Mesothelial cell of epicardium (in vitro differentiated cells): ENCODE measurements at regions not wholly inside any gene's neighbourhood (a gene's known extent, or its start where the extent isn't known, plus 50 kb on each side); places are given as distances from the start of the nearest gene placed in this dataset.

Experiments used
- DNase-seq, 2 experiments: peaks; one replicate each; pipeline ENCODE4 v3.0.0; 2021; ENCODE audit warnings: low spot score in 2 of 2; ENCODE audit not compliant: unreplicated experiment in 2 of 2
- H3K27ac Mint-ChIP-seq: 2 replicates; pipeline ENCODE4 v1.8.0; 2021; ENCODE audit warnings: mixed read lengths
- H3K27me3 Mint-ChIP-seq: 2 replicates; pipeline ENCODE4 v1.8.0; 2021; ENCODE audit warnings: low read depth, mixed read lengths
- H3K36me3 Mint-ChIP-seq: 2 replicates; pipeline ENCODE4 v1.8.0; 2021; ENCODE audit warnings: mixed read lengths
- H3K4me1 Mint-ChIP-seq: 2 replicates; pipeline ENCODE4 v1.8.0; 2021; ENCODE audit warnings: mixed read lengths
- H3K4me3 Mint-ChIP-seq: 2 replicates; pipeline ENCODE4 v1.8.0; 2021; ENCODE audit warnings: mild to moderate bottlenecking, moderate library complexity, mixed read lengths
- H3K9me3 Mint-ChIP-seq: 2 replicates; pipeline ENCODE4 v1.8.0; 2021; ENCODE audit warnings: mixed read lengths
- TF ChIP-seq, protein P1 (sequence below): fragments of 200-600 bp; sonication (generic); IDR thresholded peaks from one replicate; pipeline ENCODE4 v1.5.0; 2021; ENCODE audit warnings: antibody characterized with exemption; ENCODE audit not compliant: unreplicated experiment

- Mint-ChIP-seq H3K27ac (no peak overlapping the region), H3K4me3 (no peak overlapping the region), H3K4me1 (no peaks in the 10 kb centered on the region), H3K36me3 (no peaks in the 10 kb centered on the region), H3K9me3 (peaks cover 29% of the 10 kb centered on the region), H3K27me3 (peaks cover 8% of the 10 kb centered on the region)
- no peak for DNase-seq
- TF ChIP-seq, protein P1, sequence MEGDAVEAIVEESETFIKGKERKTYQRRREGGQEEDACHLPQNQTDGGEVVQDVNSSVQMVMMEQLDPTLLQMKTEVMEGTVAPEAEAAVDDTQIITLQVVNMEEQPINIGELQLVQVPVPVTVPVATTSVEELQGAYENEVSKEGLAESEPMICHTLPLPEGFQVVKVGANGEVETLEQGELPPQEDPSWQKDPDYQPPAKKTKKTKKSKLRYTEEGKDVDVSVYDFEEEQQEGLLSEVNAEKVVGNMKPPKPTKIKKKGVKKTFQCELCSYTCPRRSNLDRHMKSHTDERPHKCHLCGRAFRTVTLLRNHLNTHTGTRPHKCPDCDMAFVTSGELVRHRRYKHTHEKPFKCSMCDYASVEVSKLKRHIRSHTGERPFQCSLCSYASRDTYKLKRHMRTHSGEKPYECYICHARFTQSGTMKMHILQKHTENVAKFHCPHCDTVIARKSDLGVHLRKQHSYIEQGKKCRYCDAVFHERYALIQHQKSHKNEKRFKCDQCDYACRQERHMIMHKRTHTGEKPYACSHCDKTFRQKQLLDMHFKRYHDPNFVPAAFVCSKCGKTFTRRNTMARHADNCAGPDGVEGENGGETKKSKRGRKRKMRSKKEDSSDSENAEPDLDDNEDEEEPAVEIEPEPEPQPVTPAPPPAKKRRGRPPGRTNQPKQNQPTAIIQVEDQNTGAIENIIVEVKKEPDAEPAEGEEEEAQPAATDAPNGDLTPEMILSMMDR, result no peak
These were observed 144.3 kb downstream of the DMRTA2 start for GRCh38 chr1:50278961-50279360.

GRCh38 chr1:50278410-50278809, 144.8 kb downstream of the DMRTA2 start:
- DNase-seq, result no peak
- Mint-ChIP-seq H3K27ac (no peak overlapping the region), H3K36me3 (no peaks in the 10 kb centered on the region), H3K9me3 (peaks cover 29% of the 10 kb centered on the region), H3K4me3 (no peak overlapping the region), H3K27me3 (peaks cover 8% of the 10 kb centered on the region), H3K4me1 (no peaks in the 10 kb centered on the region)
- TF ChIP-seq, protein P1, result no peak

GRCh38 chr1:50275566-50275965, 147.7 kb downstream of the DMRTA2 start:
- Mint-ChIP-seq H3K4me3 (no peak overlapping the region), H3K27ac (no peak overlapping the region), H3K9me3 (peaks cover 9% of the 10 kb centered on the region), H3K4me1 (no peaks in the 10 kb centered on the region), H3K27me3 (peaks cover 8% of the 10 kb centered on the region), H3K36me3 (no peaks in the 10 kb centered on the region)
- TF ChIP-seq, protein P1, result no peak
- no peak for DNase-seq

GRCh38 chr1:50272912-50273311, 150.3 kb downstream of the DMRTA2 start:
- DNase-seq, result no peak
- Mint-ChIP-seq H3K4me3 (no peak overlapping the region), H3K27ac (no peak overlapping the region), H3K36me3 (no peaks in the 10 kb centered on the region), H3K9me3 (no peaks in the 10 kb centered on the region), H3K4me1 (no peaks in the 10 kb centered on the region), H3K27me3 (peaks cover 8% of the 10 kb centered on the region)
- TF ChIP-seq, protein P1, result no peak

DNA sequence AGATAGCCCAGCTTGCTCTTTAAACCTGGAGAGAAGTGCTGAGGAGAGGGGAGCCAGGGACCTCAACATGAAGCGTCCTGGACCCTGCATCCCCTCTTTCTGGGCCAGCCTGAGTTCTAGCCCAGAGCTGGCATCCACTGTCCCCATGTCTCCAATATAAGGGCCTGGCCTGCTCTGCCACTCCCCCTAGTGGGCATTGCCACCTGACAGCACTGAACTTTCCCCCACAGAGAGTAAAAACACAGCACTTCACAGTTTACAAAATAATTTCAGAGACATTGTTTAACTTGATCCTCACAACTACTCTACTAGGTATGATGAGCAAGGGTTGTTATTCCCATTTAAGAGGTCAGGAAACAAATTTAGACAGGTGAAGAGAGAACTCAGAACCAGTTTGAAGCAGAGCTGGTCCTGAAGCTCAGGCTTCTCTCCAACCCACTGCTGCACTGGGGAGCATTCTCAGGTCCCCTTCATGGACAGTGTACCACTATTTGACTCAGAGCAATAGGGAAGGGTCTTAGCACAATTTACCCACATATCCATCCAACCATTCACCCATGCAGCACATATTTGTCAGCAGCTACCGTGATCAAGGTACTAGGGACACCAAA, 151.2 kb downstream of the DMRTA2 start:
- TF ChIP-seq, protein P1, result no peak
- Mint-ChIP-seq H3K4me3 (no peak overlapping the region), H3K4me1 (no peaks in the 10 kb centered on the region), H3K36me3 (no peaks in the 10 kb centered on the region), H3K9me3 (no peaks in the 10 kb centered on the region), H3K27me3 (peaks cover 8% of the 10 kb centered on the region), H3K27ac (no peak overlapping the region)
- DNase-seq, result no peak

DNA sequence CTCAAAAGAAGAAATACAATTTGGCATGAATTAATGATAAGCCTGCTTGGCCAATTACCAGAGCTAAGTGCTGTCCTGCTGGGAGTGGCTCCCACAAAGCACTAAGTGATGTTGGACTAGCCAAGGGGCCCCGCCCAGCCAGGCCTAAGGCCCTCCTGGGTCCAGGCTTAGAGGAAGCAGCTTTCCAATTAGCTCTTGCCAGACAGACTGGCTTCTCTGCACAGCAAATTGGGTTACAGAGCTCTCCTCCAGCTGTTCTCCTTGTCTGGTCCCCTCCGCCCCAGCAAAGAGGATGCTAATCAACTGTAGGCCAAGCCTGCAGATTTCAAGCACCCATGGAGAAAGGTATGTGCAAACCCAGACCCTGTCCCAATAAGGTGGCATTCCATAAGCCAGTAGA, 151.9 kb downstream of the DMRTA2 start:
- Mint-ChIP-seq H3K9me3 (no peaks in the 10 kb centered on the region), H3K4me1 (no peaks in the 10 kb centered on the region), H3K27ac (no peak overlapping the region), H3K4me3 (no peak overlapping the region), H3K36me3 (no peaks in the 10 kb centered on the region), H3K27me3 (peaks cover 8% of the 10 kb centered on the region)
- no peak for DNase-seq
- TF ChIP-seq, protein P1, result no peak
